ENCODE measurements at regions not wholly inside any gene's neighbourhood (a gene's known extent, or its start where the extent isn't known, plus 50 kb on each side); places are given as distances from the start of the nearest gene placed in this dataset.

- CTCF ChIA-PET, result no interaction called here
- Mint-ChIP-seq H3K9me3 (no peaks in the 10 kb centered on the region), H3K27ac (no peak overlapping the region), H3K27me3 (peaks cover 3% of the 10 kb centered on the region), H3K36me3 (ENCODE audit: low read depth) (no peaks in the 10 kb centered on the region), H3K4me3 (no peak overlapping the region), H3K4me1 (peaks cover 6% of the 10 kb centered on the region)
- POLR2A ChIA-PET, result no interaction called here
- DNase-seq, result no peak
Measured at GRCh38 chr5:56522169-56522568, 289.0 kb upstream of the ANKRD55 start.

GRCh38 chr5:56520986-56521730 is 288.0 kb upstream of the ANKRD55 start:
- ChIA-PET CTCF (no interaction called here), POLR2A (no interaction called here)
- Mint-ChIP-seq H3K9me3 (no peaks in the 10 kb centered on the region), H3K4me3 (no peak overlapping the region), H3K36me3 (ENCODE audit: low read depth) (no peaks in the 10 kb centered on the region), H3K27ac (no peak overlapping the region), H3K4me1 (peaks cover 4% of the 10 kb centered on the region), H3K27me3 (peaks cover 3% of the 10 kb centered on the region)
- no peak for DNase-seq

- Mint-ChIP-seq H3K27ac (no peak overlapping the region), H3K27me3 (peaks cover 3% of the 10 kb centered on the region), H3K36me3 (ENCODE audit: low read depth) (no peaks in the 10 kb centered on the region), H3K4me3 (no peak overlapping the region), H3K9me3 (no peaks in the 10 kb centered on the region), H3K4me1 (peaks cover 4% of the 10 kb centered on the region)
- ChIA-PET CTCF (interaction anchor here (1.3 kb wide), 1 partner anchor 24 kb away, joined by 3 read pairs; no protein-coding TSS in a partner anchor), POLR2A (no interaction called here)
- DNase-seq, result no peak
Measured at GRCh38 chr5:56518820-56519219, 285.7 kb upstream of the ANKRD55 start.

GRCh38 chr5:56517011-56517416 is 283.9 kb upstream of the ANKRD55 start:
- POLR2A ChIA-PET, result no interaction called here
- CTCF ChIA-PET, result interaction anchor here (1.1 kb wide), 1 partner anchor 581 kb away, joined by 4 read pairs; no protein-coding TSS in a partner anchor
- Mint-ChIP-seq H3K9me3 (no peaks in the 10 kb centered on the region), H3K4me1 (peaks cover 11% of the 10 kb centered on the region), H3K27ac (no peak overlapping the region), H3K4me3 (no peak overlapping the region), H3K27me3 (peaks cover 3% of the 10 kb centered on the region), H3K36me3 (ENCODE audit: low read depth) (no peaks in the 10 kb centered on the region)
- no peak for DNase-seq

GRCh38 chr5:56516441-56516840 is 283.3 kb upstream of the ANKRD55 start:
- ChIA-PET CTCF (no interaction called here), POLR2A (no interaction called here)
- H3K9me3 Mint-ChIP-seq, result no peaks in the 10 kb centered on the region
- peaks cover 3% of the 10 kb centered on the region for H3K27me3 Mint-ChIP-seq
- H3K4me3 Mint-ChIP-seq, result no peak overlapping the region
- H3K27ac Mint-ChIP-seq, result no peak overlapping the region
- H3K4me1 Mint-ChIP-seq, result peaks cover 11% of the 10 kb centered on the region
- DNase-seq, result no peak
- H3K36me3 Mint-ChIP-seq (ENCODE audit: low read depth), result no peaks in the 10 kb centered on the region

GRCh38 chr5:56516035-56516434 is 282.9 kb upstream of the ANKRD55 start:
- peaks cover 3% of the 10 kb centered on the region for H3K27me3 Mint-ChIP-seq

GRCh38 chr5:56515011-56515410 is 281.9 kb upstream of the ANKRD55 start:
- Mint-ChIP-seq H3K27me3 (peaks cover 3% of the 10 kb centered on the region), H3K27ac (no peak overlapping the region), H3K36me3 (ENCODE audit: low read depth) (no peaks in the 10 kb centered on the region), H3K9me3 (no peaks in the 10 kb centered on the region), H3K4me1 (peaks cover 11% of the 10 kb centered on the region), H3K4me3 (no peak overlapping the region)
- CTCF ChIA-PET, result no interaction called here
- POLR2A ChIA-PET, result no interaction called here
- DNase-seq, result no peak

More at GRCh38 chr5:56516035-56516434, 282.9 kb upstream of the ANKRD55 start:
- ChIA-PET POLR2A (interaction anchor here (0.7 kb wide), 1 partner anchor 319 kb away, joined by 3 read pairs; no protein-coding TSS in a partner anchor), CTCF (no interaction called here)
- Mint-ChIP-seq H3K36me3 (ENCODE audit: low read depth) (no peaks in the 10 kb centered on the region), H3K4me3 (no peak overlapping the region), H3K4me1 (peaks cover 11% of the 10 kb centered on the region), H3K27ac (no peak overlapping the region), H3K9me3 (no peaks in the 10 kb centered on the region)
- DNase-seq, result no peak

- POLR2A ChIA-PET, result interaction anchor here (0.6 kb wide), 1 partner anchor 298 kb away, joined by 3 read pairs; no protein-coding TSS in a partner anchor
- no peaks in the 10 kb centered on the region for H3K9me3 Mint-ChIP-seq
- H3K4me3 Mint-ChIP-seq, result no peak overlapping the region
- H3K27me3 Mint-ChIP-seq, result peaks cover 3% of the 10 kb centered on the region
- H3K27ac Mint-ChIP-seq, result no peak overlapping the region
- no peaks in the 10 kb centered on the region for H3K36me3 Mint-ChIP-seq (ENCODE audit: low read depth)
- H3K4me1 Mint-ChIP-seq, result peaks cover 11% of the 10 kb centered on the region
- CTCF ChIA-PET, result interaction anchor here (1.2 kb wide), 1 partner anchor 257 kb away, joined by 3 read pairs; no protein-coding TSS in a partner anchor
- no peak for DNase-seq
Measured at GRCh38 chr5:56514245-56514644, 281.1 kb upstream of the ANKRD55 start.

- Mint-ChIP-seq H3K9me3 (no peaks in the 10 kb centered on the region), H3K27me3 (peaks cover 1% of the 10 kb centered on the region), H3K27ac (no peak overlapping the region), H3K4me3 (no peak overlapping the region), H3K36me3 (ENCODE audit: low read depth) (no peaks in the 10 kb centered on the region), H3K4me1 (peaks cover 11% of the 10 kb centered on the region)
- DNase-seq, result no peak
- CTCF ChIA-PET, result no interaction called here
- POLR2A ChIA-PET, result no interaction called here
Measured at GRCh38 chr5:56513141-56513540, 280.0 kb upstream of the ANKRD55 start.

- DNase-seq, result no peak
- no peaks in the 10 kb centered on the region for H3K27me3 Mint-ChIP-seq
- H3K9me3 Mint-ChIP-seq, result no peaks in the 10 kb centered on the region
- H3K27ac Mint-ChIP-seq, result no peak overlapping the region
- ChIA-PET POLR2A (interaction anchor here (0.9 kb wide), 1 partner anchor 98 kb away, joined by 3 read pairs; no protein-coding TSS in a partner anchor), CTCF (no interaction called here)
- no peak overlapping the region for H3K4me3 Mint-ChIP-seq
- H3K4me1 Mint-ChIP-seq, result peaks cover 11% of the 10 kb centered on the region
- H3K36me3 Mint-ChIP-seq (ENCODE audit: low read depth), result no peaks in the 10 kb centered on the region
Measured at GRCh38 chr5:56512313-56512996, 279.3 kb upstream of the ANKRD55 start.

- no peaks in the 10 kb centered on the region for H3K27me3 Mint-ChIP-seq
- ChIA-PET CTCF (no interaction called here), POLR2A (interaction anchor here (0.9 kb wide), 1 partner anchor 99 kb away, joined by 3 read pairs; no protein-coding TSS in a partner anchor)
- H3K27ac Mint-ChIP-seq, result no peak overlapping the region
- H3K4me3 Mint-ChIP-seq, result no peak overlapping the region
- H3K9me3 Mint-ChIP-seq, result no peaks in the 10 kb centered on the region
- peaks cover 7% of the 10 kb centered on the region for H3K4me1 Mint-ChIP-seq
- no peaks in the 10 kb centered on the region for H3K36me3 Mint-ChIP-seq (ENCODE audit: low read depth)
- DNase-seq, result no peak
Measured at GRCh38 chr5:56511326-56511841, 278.3 kb upstream of the ANKRD55 start.

- Mint-ChIP-seq H3K4me3 (no peak overlapping the region), H3K9me3 (no peaks in the 10 kb centered on the region), H3K27ac (no peak overlapping the region), H3K4me1 (peaks cover 7% of the 10 kb centered on the region), H3K27me3 (no peaks in the 10 kb centered on the region), H3K36me3 (ENCODE audit: low read depth) (no peaks in the 10 kb centered on the region)
- CTCF ChIA-PET, result no interaction called here
- POLR2A ChIA-PET, result no interaction called here
- DNase-seq, result no peak
Measured at GRCh38 chr5:56508249-56508648, 275.1 kb upstream of the ANKRD55 start.

- ChIA-PET POLR2A (no interaction called here), CTCF (no interaction called here)
- Mint-ChIP-seq H3K36me3 (ENCODE audit: low read depth) (no peaks in the 10 kb centered on the region), H3K27ac (no peak overlapping the region), H3K4me3 (no peak overlapping the region), H3K4me1 (peaks cover under 1% of the 10 kb centered on the region), H3K27me3 (no peaks in the 10 kb centered on the region), H3K9me3 (no peaks in the 10 kb centered on the region)
- DNase-seq, result no peak
Measured at GRCh38 chr5:56507351-56507930, 274.3 kb upstream of the ANKRD55 start.
